ENCODE measurements at regions not wholly inside any gene's neighbourhood (a gene's known extent, or its start where the extent isn't known, plus 50 kb on each side); places are given as distances from the start of the nearest gene placed in this dataset.
A peak's percentile ranks its signal among the peaks of the same experiment; 100 is the strongest.

- TF ChIP-seq CTCF (IDR thresholded peaks at IDR 0.05; ENCODE audit: low read depth, low read length, missing control alignments), result peak; percentile 18
- no peak overlapping the region for H3K4me3 ChIP-seq (ENCODE audit: low read depth, low read length)
- in situ Hi-C loops (cut with HindIII; ENCODE audit: low pct_ligation_motif_present, low sequenced_read_pairs), result no loop called here
Observed at GRCh38 chr2:220674033-220674432, 898.1 kb downstream of the EPHA4 start.

DNA sequence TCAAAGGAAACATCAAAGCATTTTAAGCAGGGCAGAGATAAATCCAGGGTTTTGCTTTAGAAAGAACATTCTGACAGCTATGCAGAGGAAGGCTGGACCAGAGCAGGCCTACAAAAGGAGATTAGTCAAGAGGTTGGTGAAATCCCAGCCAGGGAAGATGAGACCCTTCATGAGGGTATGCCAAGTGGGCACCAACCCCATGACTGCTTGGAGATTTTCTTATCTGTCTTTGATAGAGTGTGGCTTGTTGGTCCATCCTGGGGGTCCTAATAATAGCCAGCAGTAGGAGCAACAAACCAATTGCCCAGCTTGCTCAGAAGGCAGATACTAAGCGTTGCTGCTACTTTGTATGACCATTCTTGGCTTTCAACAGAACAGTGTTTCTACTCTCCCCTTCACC lies 895.4 kb downstream of the EPHA4 start:
- DNase-seq, result no peak
- no peaks in the 10 kb centered on the region for H3K27me3 ChIP-seq (replicated peaks)
- no peak for TF ChIP-seq CTCF (IDR thresholded peaks at IDR 0.05; ENCODE audit: low read depth, low read length, missing control alignments)

More at GRCh38 chr2:220674033-220674432, 898.1 kb downstream of the EPHA4 start:
- DNase-seq, result no peak
- H3K27me3 ChIP-seq (replicated peaks), result no peaks in the 10 kb centered on the region
- no peaks in the 10 kb centered on the region for H3K36me3 ChIP-seq (replicated peaks)
- no peak overlapping the region for H3K27ac ChIP-seq

GRCh38 chr2:220678943-220679342 lies 893.2 kb downstream of the EPHA4 start:
- H3K27me3 ChIP-seq (replicated peaks), result no peaks in the 10 kb centered on the region
- H3K36me3 ChIP-seq (replicated peaks), result no peaks in the 10 kb centered on the region
- no peak for DNase-seq
- H3K27ac ChIP-seq, result no peak overlapping the region
- in situ Hi-C loops (cut with HindIII; ENCODE audit: low pct_ligation_motif_present, low sequenced_read_pairs), result no loop called here
- no peak for TF ChIP-seq CTCF (IDR thresholded peaks at IDR 0.05; ENCODE audit: low read depth, low read length, missing control alignments)
- H3K4me3 ChIP-seq (ENCODE audit: low read depth, low read length), result no peak overlapping the region

More for the DNA sequence above, 895.4 kb downstream of the EPHA4 start:
- Histone ChIP-seq H3K4me3 (ENCODE audit: low read depth, low read length) (no peak overlapping the region), H3K36me3 (replicated peaks) (no peaks in the 10 kb centered on the region), H3K27ac (no peak overlapping the region)
- in situ Hi-C loops (cut with HindIII; ENCODE audit: low pct_ligation_motif_present, low sequenced_read_pairs), result no loop called here

GRCh38 chr2:220682616-220683015 lies 889.5 kb downstream of the EPHA4 start:
- no peak for DNase-seq
- no peak for TF ChIP-seq CTCF (IDR thresholded peaks at IDR 0.05; ENCODE audit: low read depth, low read length, missing control alignments)
- in situ Hi-C loops (cut with HindIII; ENCODE audit: low pct_ligation_motif_present, low sequenced_read_pairs), result no loop called here
- Histone ChIP-seq H3K27me3 (replicated peaks) (no peaks in the 10 kb centered on the region), H3K4me3 (ENCODE audit: low read depth, low read length) (no peak overlapping the region), H3K36me3 (replicated peaks) (no peaks in the 10 kb centered on the region), H3K27ac (no peak overlapping the region)

DNA sequence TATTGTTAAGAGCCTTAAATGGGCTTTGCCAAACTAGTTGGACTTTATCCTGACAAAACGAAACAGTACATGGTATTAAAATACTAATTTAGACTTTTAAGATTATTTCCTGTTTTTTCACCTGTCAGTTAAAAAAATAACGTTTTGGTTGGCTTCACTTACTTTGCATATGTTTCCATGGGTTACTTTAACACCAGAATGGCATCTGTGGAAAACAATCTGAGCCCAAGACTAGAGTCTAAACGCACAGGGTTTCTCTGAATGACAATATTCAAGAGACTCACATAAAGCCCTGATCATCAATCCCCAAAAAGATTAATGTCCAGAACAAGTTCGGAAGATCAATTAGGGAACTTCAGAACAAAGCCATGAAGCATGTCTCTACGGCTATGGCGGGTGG lies 888.0 kb downstream of the EPHA4 start:
- Histone ChIP-seq H3K4me3 (ENCODE audit: low read depth, low read length) (no peak overlapping the region), H3K36me3 (replicated peaks) (no peaks in the 10 kb centered on the region), H3K27me3 (replicated peaks) (no peaks in the 10 kb centered on the region), H3K27ac (no peak overlapping the region)
- no peak for DNase-seq
- no peak for TF ChIP-seq CTCF (IDR thresholded peaks at IDR 0.05; ENCODE audit: low read depth, low read length, missing control alignments)
- in situ Hi-C loops (cut with HindIII; ENCODE audit: low pct_ligation_motif_present, low sequenced_read_pairs), result no loop called here

DNA sequence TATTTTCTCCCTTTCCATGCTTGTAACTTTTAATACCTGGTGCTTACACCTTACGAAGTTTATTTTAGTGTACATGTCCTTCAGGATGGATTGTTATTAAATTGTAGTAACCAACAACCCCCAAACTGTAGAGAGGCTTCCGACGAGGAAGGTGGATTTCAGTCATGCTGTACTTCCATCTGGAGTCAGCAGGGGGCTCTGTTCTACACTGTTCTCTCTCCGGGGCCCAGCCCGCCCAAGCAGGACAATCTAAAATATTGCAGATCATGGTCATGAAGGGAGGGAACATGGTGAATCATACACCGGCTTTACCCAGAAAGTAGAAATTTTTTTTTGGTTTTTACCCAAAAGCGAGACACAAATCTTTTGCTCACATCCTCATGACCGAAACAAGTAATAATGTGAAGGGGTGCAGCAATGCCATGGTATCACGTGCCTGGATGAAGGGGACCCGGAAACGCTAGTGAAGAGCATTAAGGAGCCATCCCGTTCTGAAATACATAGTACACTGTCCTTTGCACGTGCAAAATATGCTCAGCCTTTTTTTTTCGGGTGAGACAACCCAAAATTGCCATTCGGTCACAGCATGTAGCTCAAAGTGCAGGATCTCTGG lies 884.8 kb downstream of the EPHA4 start:
- Histone ChIP-seq H3K4me3 (ENCODE audit: low read depth, low read length) (no peak overlapping the region), H3K36me3 (replicated peaks) (no peaks in the 10 kb centered on the region), H3K27me3 (replicated peaks) (no peaks in the 10 kb centered on the region), H3K27ac (no peak overlapping the region)
- in situ Hi-C loops (cut with HindIII; ENCODE audit: low pct_ligation_motif_present, low sequenced_read_pairs), result no loop called here
- TF ChIP-seq CTCF (IDR thresholded peaks at IDR 0.05; ENCODE audit: low read depth, low read length, missing control alignments), result peak; percentile 93
- DNase-seq, result peak; percentile 76
